Mesenchymal stem cell (in vitro differentiated cells and primary cell): ENCODE measurements at regions not wholly inside any gene's neighbourhood (a gene's known extent, or its start where the extent isn't known, plus 50 kb on each side); places are given as distances from the start of the nearest gene placed in this dataset.
A peak's percentile ranks its signal among the peaks of the same experiment; 100 is the strongest.

Source experiments
- DNase-seq: peaks from one replicate; pipeline ENCODE4 v3.0.0-alpha.2; 2013
- H2AFZ ChIP-seq: one replicate; pipeline ENCODE4 v1.6.1; 2013; ENCODE audit warnings: low read depth, mild to moderate bottlenecking, control low read depth, inconsistent platforms, low read length, moderate library complexity
- H2AK5ac ChIP-seq: 2 replicates; pipeline ENCODE4 v1.6.1; 2013; ENCODE audit warnings: low read length, moderate library complexity, mild to moderate bottlenecking, inconsistent platforms; ENCODE audit not compliant: severe bottlenecking
- H2BK120ac ChIP-seq: one replicate; pipeline ENCODE4 v1.6.1; 2013; ENCODE audit warnings: low read depth, mild to moderate bottlenecking, inconsistent platforms, low read length, moderate library complexity
- H2BK12ac ChIP-seq, 2 experiments: one replicate each; pipeline ENCODE4 v1.6.1; 2013; ENCODE audit warnings: inconsistent platforms in 2 of 2, low read length in 2 of 2, mild to moderate bottlenecking in 2 of 2, moderate library complexity in 2 of 2, control low read depth in 1 of 2
- H2BK15ac ChIP-seq: one replicate; pipeline ENCODE4 v1.6.1; 2013; ENCODE audit warnings: mild to moderate bottlenecking, low read depth, inconsistent platforms; ENCODE audit not compliant: poor library complexity, severe bottlenecking
- H2BK5ac ChIP-seq: 2 replicates; pipeline ENCODE4 v1.6.1; 2013; ENCODE audit warnings: low read depth, mild to moderate bottlenecking, low read length, control low read depth, inconsistent platforms; ENCODE audit not compliant: poor library complexity, severe bottlenecking
- H3K14ac ChIP-seq, 2 experiments: one replicate each; pipeline ENCODE4 v1.6.1; 2013; ENCODE audit warnings: inconsistent platforms in 2 of 2, low read length in 2 of 2, control low read depth in 1 of 2, mild to moderate bottlenecking in 1 of 2, moderate library complexity in 1 of 2
- H3K18ac ChIP-seq, 2 experiments: one replicate each; pipeline ENCODE4 v1.6.1; 2013; ENCODE audit warnings: inconsistent platforms in 2 of 2, low read length in 2 of 2, control low read depth in 1 of 2, low read depth in 1 of 2, mild to moderate bottlenecking in 1 of 2
- H3K23ac ChIP-seq, 2 experiments: one replicate each; pipeline ENCODE4 v1.6.1; 2013; ENCODE audit warnings: inconsistent platforms in 2 of 2, low read length in 2 of 2, mild to moderate bottlenecking in 2 of 2, moderate library complexity in 2 of 2, control low read depth in 1 of 2
- H3K27ac ChIP-seq: 2 replicates; pipeline ENCODE4 v1.5.1; 2013; ENCODE audit warnings: mild to moderate bottlenecking, moderate library complexity, low read length, control low read depth, inconsistent platforms; ENCODE audit not compliant: poor library complexity, severe bottlenecking
- H3K27me3 ChIP-seq, 2 experiments: 2 replicates each; pipeline versions ENCODE4 v1.6.1 to v1.7.0; 2013; ENCODE audit warnings: low read length in 2 of 2, mild to moderate bottlenecking in 2 of 2, moderate library complexity in 2 of 2, control low read depth in 1 of 2, inconsistent platforms in 1 of 2; ENCODE audit not compliant: control insufficient read depth in 1 of 2, insufficient read depth in 1 of 2
- H3K36me3 ChIP-seq, 2 experiments: 2 replicates each; pipeline versions ENCODE4 v1.6.1 to v1.7.0; 2013; ENCODE audit warnings: low read length in 2 of 2, control low read depth in 1 of 2, inconsistent platforms in 1 of 2, low read depth in 1 of 2, mild to moderate bottlenecking in 1 of 2; ENCODE audit not compliant: insufficient read depth in 2 of 2, control insufficient read depth in 1 of 2
- H3K4ac ChIP-seq, 2 experiments: one replicate each; pipeline ENCODE4 v1.6.1; 2013; ENCODE audit warnings: inconsistent platforms in 2 of 2, low read length in 2 of 2, mild to moderate bottlenecking in 2 of 2, moderate library complexity in 2 of 2, control low read depth in 1 of 2, low read depth in 1 of 2
- H3K4me1 ChIP-seq: 2 replicates; pipeline ENCODE4 v1.6.1; 2013; ENCODE audit warnings: low read depth, low read length, control low read depth; ENCODE audit not compliant: control insufficient read depth, insufficient read depth
- H3K4me2 ChIP-seq: 2 replicates; pipeline ENCODE4 v1.6.1; 2013; ENCODE audit warnings: low read length, mild to moderate bottlenecking, inconsistent platforms; ENCODE audit not compliant: poor library complexity, severe bottlenecking
- H3K4me3 ChIP-seq, 2 experiments: 2 replicates each; pipeline versions ENCODE4 v1.5.1 to v1.7.0; 2013; ENCODE audit warnings: low read length in 2 of 2, mild to moderate bottlenecking in 2 of 2, control low read depth in 1 of 2, low read depth in 1 of 2; ENCODE audit not compliant: insufficient read depth in 1 of 2
- H3K79me1 ChIP-seq: replicated peaks from 2 replicates; pipeline ENCODE4 v1.6.1; 2013; ENCODE audit warnings: mild to moderate bottlenecking, control low read depth, low read length, inconsistent platforms; ENCODE audit not compliant: poor library complexity, severe bottlenecking
- H3K9ac ChIP-seq: 2 replicates; pipeline ENCODE4 v1.7.0; 2013; ENCODE audit warnings: mild to moderate bottlenecking, low read length, moderate library complexity
- H3K9me3 ChIP-seq: 2 replicates; pipeline ENCODE4 v1.7.0; 2013; ENCODE audit warnings: mild to moderate bottlenecking, low read length; ENCODE audit not compliant: control insufficient read depth
- H4K8ac ChIP-seq: one replicate; pipeline ENCODE4 v1.6.1; 2013; ENCODE audit warnings: inconsistent platforms, mild to moderate bottlenecking, low read length, moderate library complexity
- H4K91ac ChIP-seq: one replicate; pipeline ENCODE4 v1.6.1; 2013; ENCODE audit warnings: mild to moderate bottlenecking, low read length, inconsistent platforms
- WGBS: methylation state at CpG from one replicate; pipeline ENCODE4 v1.1.7; 2013; ENCODE audit warnings: mixed read lengths; 5-methylcytosine and 5-hydroxymethylcytosine counted together

DNA sequence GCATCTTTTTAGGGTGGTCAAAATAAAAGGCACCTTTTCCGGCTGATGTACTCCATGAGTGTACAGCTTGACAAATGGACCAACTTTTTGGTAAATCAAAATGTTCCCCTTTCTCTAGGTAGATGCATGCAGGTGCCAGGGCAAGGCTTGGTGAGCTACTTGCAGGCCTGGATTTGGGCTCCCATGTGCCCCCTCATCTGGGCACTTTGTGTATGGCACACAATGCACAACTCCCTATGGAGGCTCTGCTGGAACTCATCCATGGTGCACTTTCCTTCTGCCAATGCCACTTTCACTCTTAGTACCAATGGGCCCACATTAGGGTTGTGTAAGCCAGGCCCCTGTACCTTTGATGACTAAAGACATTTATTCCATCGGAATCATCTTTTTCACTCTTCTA lies 300.8 kb downstream of the SDHAF3 start:
- no peak overlapping the region for H3K4ac ChIP-seq
- no peaks in the 10 kb centered on the region for H3K9me3 ChIP-seq
- H2AFZ ChIP-seq: peak overlapping the region; percentile 61
- H3K4me1 ChIP-seq: no peaks in the 10 kb centered on the region
- no peak overlapping the region for H3K4me3 ChIP-seq
- no peak overlapping the region for H2AK5ac ChIP-seq
- no peak overlapping the region for H2BK5ac ChIP-seq
- H3K4me2 ChIP-seq: no peak overlapping the region
- H2BK120ac ChIP-seq: peak overlapping the region; percentile 30
- no peak overlapping the region for H4K91ac ChIP-seq
- no peak overlapping the region for H3K27ac ChIP-seq
- H3K23ac ChIP-seq: no peak overlapping the region
- DNase-seq: no peak
- no peak overlapping the region for H3K9ac ChIP-seq
- no peak overlapping the region for H2BK12ac ChIP-seq
- no peak overlapping the region for H4K8ac ChIP-seq
- WGBS: 76% methylated on average over 1 of the region's 2 CpGs
- H3K27me3 ChIP-seq: no peaks in the 10 kb centered on the region
- no peaks in the 10 kb centered on the region for H3K36me3 ChIP-seq
- no peak overlapping the region for H3K14ac ChIP-seq
- H3K79me1 ChIP-seq: no peaks in the 10 kb centered on the region
- H2BK15ac ChIP-seq: no peak overlapping the region
- H3K18ac ChIP-seq: no peak overlapping the region

GRCh38 chr7:97419898-97420297 lies 302.4 kb downstream of the SDHAF3 start:
- H3K23ac ChIP-seq: no peak overlapping the region
- no peak overlapping the region for H3K14ac ChIP-seq
- no peak overlapping the region for H2BK5ac ChIP-seq
- H3K27me3 ChIP-seq: no peaks in the 10 kb centered on the region
- H2AFZ ChIP-seq: no peak overlapping the region
- no peaks in the 10 kb centered on the region for H3K9me3 ChIP-seq
- no peak overlapping the region for H4K8ac ChIP-seq
- H3K4me2 ChIP-seq: no peak overlapping the region
- no peak overlapping the region for H4K91ac ChIP-seq
- H3K4me1 ChIP-seq: no peaks in the 10 kb centered on the region
- 92% methylated on average over 4 of the region's 5 CpGs for WGBS
- no peak overlapping the region for H2AK5ac ChIP-seq
- no peak overlapping the region for H3K4me3 ChIP-seq
- H3K79me1 ChIP-seq: no peaks in the 10 kb centered on the region
- H3K27ac ChIP-seq: no peak overlapping the region
- H2BK12ac ChIP-seq: no peak overlapping the region
- H3K9ac ChIP-seq: no peak overlapping the region
- no peaks in the 10 kb centered on the region for H3K36me3 ChIP-seq
- H3K18ac ChIP-seq: no peak overlapping the region
- no peak for DNase-seq
- H2BK15ac ChIP-seq: no peak overlapping the region
- no peak overlapping the region for H2BK120ac ChIP-seq
- H3K4ac ChIP-seq: no peak overlapping the region

DNA sequence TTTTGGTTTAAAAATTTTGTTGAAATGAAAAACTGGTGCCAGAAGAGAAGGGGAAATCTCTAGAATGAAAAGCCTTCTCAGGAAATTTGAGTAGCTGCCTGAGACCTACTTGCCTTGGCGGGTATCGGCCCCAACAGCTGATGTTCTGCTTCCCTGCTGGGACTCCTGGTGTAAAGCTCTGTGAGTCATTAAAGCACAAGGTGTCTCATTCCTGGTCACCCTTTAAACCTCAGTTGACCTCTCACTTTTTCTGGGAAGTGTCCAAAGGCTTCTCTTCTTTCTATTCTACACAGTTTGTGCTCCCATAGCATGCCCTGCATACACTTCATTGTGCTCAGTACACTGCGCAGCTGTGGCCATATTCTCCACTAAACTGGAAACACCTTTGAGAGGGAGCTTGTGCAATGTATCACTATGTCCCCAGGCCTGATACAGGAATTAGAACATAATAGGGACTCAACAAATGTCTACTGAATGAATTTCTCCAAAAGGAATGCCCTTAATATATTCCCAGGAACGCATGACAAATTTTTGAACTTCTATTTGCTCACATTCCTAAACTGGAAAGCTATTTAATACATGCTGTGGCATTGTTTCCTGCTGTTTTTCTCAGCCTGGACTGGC lies 303.9 kb downstream of the SDHAF3 start:
- no peak overlapping the region for H2AFZ ChIP-seq
- H3K14ac ChIP-seq: no peak overlapping the region
- no peak overlapping the region for H3K4me3 ChIP-seq
- H2BK5ac ChIP-seq: no peak overlapping the region
- H2BK120ac ChIP-seq: no peak overlapping the region
- no peaks in the 10 kb centered on the region for H3K27me3 ChIP-seq
- no peak overlapping the region for H2BK12ac ChIP-seq
- H3K9me3 ChIP-seq: no peaks in the 10 kb centered on the region
- H2AK5ac ChIP-seq: no peak overlapping the region
- H3K9ac ChIP-seq: no peak overlapping the region
- 60% methylated on average over 4 of the region's 4 CpGs for WGBS
- H3K4me1 ChIP-seq: no peaks in the 10 kb centered on the region
- H3K27ac ChIP-seq: peak overlapping the region; percentile 4
- no peaks in the 10 kb centered on the region for H3K79me1 ChIP-seq
- no peak overlapping the region for H3K4ac ChIP-seq
- DNase-seq: no peak
- no peak overlapping the region for H3K18ac ChIP-seq
- no peak overlapping the region for H3K23ac ChIP-seq
- H4K91ac ChIP-seq: no peak overlapping the region
- H3K36me3 ChIP-seq: no peaks in the 10 kb centered on the region
- no peak overlapping the region for H3K4me2 ChIP-seq
- no peak overlapping the region for H2BK15ac ChIP-seq
- H4K8ac ChIP-seq: no peak overlapping the region

DNA sequence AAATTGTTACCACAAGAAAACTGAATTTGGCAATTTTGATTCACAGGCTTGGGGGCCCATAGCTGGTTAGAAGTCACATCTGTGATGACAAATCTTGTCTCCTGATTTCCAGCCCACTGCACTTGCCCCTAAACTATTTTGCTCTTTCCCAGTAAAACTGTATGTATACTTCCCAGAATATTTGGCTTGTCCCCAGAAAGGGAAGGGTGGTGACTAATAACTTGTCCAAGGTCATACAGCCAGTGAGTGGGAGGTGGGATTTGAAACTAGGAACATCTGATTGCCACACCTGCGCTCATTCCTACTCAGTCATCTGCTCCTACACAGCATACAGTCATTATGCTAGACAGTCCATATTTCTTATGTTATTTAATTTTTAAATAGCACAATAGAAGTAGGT lies 304.5 kb downstream of the SDHAF3 start:
- H3K36me3 ChIP-seq: no peaks in the 10 kb centered on the region
- no peak overlapping the region for H3K14ac ChIP-seq
- H3K79me1 ChIP-seq: no peaks in the 10 kb centered on the region
- H2AFZ ChIP-seq: no peak overlapping the region
- H3K27ac ChIP-seq: no peak overlapping the region
- no peak overlapping the region for H2AK5ac ChIP-seq
- H3K4me3 ChIP-seq: no peak overlapping the region
- H2BK120ac ChIP-seq: no peak overlapping the region
- no peak overlapping the region for H2BK15ac ChIP-seq
- no peak overlapping the region for H4K8ac ChIP-seq
- no peak overlapping the region for H3K9ac ChIP-seq
- H3K18ac ChIP-seq: no peak overlapping the region
- peaks cover under 1% of the 10 kb centered on the region for H3K9me3 ChIP-seq
- H3K4me2 ChIP-seq: no peak overlapping the region
- H3K4me1 ChIP-seq: no peaks in the 10 kb centered on the region
- no peak overlapping the region for H2BK12ac ChIP-seq
- DNase-seq: no peak
- no peak overlapping the region for H3K4ac ChIP-seq
- H3K27me3 ChIP-seq: no peaks in the 10 kb centered on the region
- no peak overlapping the region for H2BK5ac ChIP-seq
- H3K23ac ChIP-seq: no peak overlapping the region
- H4K91ac ChIP-seq: no peak overlapping the region
- no CpG with 5 or more reads among the region's 1 CpG for WGBS
